Adrenal gland (tissue), 5 donors: ENCODE measurements at regions not wholly inside any gene's neighbourhood (a gene's known extent, or its start where the extent isn't known, plus 50 kb on each side); places are given as distances from the start of the nearest gene placed in this dataset.

ENCODE experiments used
- POLR2A ChIP-seq, 2 donors: fragments of 450-650 bp; IDR thresholded peaks; one replicate each; pipeline ENCODE4 v1.6.1; 2017; ENCODE audit warnings: antibody characterized with exemption in 2 of 2, mild to moderate bottlenecking in 2 of 2, moderate library complexity in 1 of 2
- TF ChIP-seq, protein P1 (sequence below), 6 experiments: fragments of 450-650 bp in 4 of 6; fragments of 200-600 bp in 2 of 6; sonication (generic) in 1 of 6; IDR thresholded peaks; 1 replicate in 5 of 6; 2 replicates in 1 of 6; pipeline versions ENCODE4 v1.5.1 to v1.8.0; 2016 to 2021; ENCODE audit warnings: antibody characterized with exemption in 6 of 6, mild to moderate bottlenecking in 2 of 6, moderate library complexity in 1 of 6
- donor health status: DM: no; HTN: no; CAD: no.

- TF ChIP-seq, protein P1, sequence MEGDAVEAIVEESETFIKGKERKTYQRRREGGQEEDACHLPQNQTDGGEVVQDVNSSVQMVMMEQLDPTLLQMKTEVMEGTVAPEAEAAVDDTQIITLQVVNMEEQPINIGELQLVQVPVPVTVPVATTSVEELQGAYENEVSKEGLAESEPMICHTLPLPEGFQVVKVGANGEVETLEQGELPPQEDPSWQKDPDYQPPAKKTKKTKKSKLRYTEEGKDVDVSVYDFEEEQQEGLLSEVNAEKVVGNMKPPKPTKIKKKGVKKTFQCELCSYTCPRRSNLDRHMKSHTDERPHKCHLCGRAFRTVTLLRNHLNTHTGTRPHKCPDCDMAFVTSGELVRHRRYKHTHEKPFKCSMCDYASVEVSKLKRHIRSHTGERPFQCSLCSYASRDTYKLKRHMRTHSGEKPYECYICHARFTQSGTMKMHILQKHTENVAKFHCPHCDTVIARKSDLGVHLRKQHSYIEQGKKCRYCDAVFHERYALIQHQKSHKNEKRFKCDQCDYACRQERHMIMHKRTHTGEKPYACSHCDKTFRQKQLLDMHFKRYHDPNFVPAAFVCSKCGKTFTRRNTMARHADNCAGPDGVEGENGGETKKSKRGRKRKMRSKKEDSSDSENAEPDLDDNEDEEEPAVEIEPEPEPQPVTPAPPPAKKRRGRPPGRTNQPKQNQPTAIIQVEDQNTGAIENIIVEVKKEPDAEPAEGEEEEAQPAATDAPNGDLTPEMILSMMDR (IDR thresholded peaks at IDR 0.05): no peak
- TF ChIP-seq POLR2A (IDR thresholded peaks at IDR 0.05): no peak
These were observed 141.9 kb downstream of the SPRY2 start for GRCh38 chr13:80199067-80199466.
